SK-MEL-5 (cell line): ENCODE measurements at regions not wholly inside any gene's neighbourhood (a gene's known extent, or its start where the extent isn't known, plus 50 kb on each side); places are given as distances from the start of the nearest gene placed in this dataset.

Source experiments
- DNase-seq: peaks from one replicate; pipeline ENCODE4 v3.0.0-alpha.2; 2016; ENCODE audit warnings: low read depth, low spot score
- in situ Hi-C: cut with HindIII; loops from 2 replicates; pipeline ENCODE4 v1.10.0; 2016; ENCODE audit warnings: low sequenced_read_pairs, high pct_unique_total_duplicates, low pct_unique_long_range_greater_than_20kb

- no peak for DNase-seq
- in situ Hi-C loops, result no loop called here
Observed at GRCh38 chr18:50444539-50444938, 69.7 kb downstream of the SKA1 start.

- no peak for DNase-seq
- in situ Hi-C loops, result no loop called here
Observed at GRCh38 chr18:50446629-50447028, 71.8 kb downstream of the SKA1 start.

GRCh38 chr18:50447102-50447741 is 72.4 kb downstream of the SKA1 start:
- no peak for DNase-seq
- in situ Hi-C loops, result no loop called here

DNA sequence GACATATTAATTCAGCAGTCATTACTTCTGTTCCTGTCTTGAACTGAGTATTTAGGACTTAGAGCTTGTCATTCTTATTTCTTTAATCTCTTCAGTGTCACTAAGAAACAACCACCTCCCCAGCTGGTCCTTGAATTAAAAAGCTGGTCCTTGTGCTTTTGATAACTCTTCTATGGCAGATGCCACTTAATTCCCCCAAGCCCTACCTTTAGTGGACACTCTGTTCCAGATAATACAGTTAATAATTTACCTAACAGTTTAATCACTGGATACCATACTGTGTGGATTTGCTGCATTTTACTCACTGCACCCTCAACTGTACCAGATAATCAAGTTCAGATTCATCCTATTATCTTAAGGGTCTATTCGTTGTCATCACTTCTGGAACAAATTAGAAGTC is 73.1 kb downstream of the SKA1 start:
- in situ Hi-C loops, result no loop called here

DNA sequence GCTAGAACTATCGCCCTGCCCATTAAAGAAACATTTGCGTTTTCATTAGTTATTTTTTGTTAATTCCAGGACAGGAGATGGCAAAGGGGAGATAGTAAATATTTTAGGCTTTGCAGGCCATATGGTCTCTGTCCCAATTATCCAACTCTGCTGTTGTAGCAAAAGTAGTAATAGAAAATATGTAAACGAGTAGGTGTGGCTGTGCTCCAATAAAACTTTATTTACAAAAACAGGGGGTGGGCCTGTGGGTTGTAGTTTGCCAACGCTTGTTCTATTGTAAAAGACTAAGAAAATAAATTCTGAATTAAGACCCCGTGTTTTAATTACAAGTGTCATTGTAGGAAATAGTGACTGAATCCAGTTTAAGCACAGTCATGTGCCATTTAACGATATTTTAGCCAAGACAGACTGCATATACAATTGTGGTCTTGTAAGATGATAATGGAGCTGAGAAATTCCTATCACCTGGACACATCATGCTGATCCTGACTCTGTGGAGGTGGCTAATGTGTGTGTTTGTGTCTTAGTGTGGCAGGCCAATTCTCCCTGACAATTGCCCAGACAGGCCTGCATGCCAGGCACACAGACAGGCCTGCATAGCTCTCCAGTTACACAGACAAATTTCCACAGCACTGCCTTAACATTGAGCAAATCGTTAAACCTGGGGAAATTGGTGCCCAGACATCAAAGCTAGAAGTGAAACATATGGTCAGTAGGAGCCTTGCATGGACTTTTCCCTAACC is 76.4 kb downstream of the SKA1 start:
- in situ Hi-C loops, result no loop called here
- no peak for DNase-seq

More for the DNA sequence above, 73.1 kb downstream of the SKA1 start:
- DNase-seq, result no peak

DNA sequence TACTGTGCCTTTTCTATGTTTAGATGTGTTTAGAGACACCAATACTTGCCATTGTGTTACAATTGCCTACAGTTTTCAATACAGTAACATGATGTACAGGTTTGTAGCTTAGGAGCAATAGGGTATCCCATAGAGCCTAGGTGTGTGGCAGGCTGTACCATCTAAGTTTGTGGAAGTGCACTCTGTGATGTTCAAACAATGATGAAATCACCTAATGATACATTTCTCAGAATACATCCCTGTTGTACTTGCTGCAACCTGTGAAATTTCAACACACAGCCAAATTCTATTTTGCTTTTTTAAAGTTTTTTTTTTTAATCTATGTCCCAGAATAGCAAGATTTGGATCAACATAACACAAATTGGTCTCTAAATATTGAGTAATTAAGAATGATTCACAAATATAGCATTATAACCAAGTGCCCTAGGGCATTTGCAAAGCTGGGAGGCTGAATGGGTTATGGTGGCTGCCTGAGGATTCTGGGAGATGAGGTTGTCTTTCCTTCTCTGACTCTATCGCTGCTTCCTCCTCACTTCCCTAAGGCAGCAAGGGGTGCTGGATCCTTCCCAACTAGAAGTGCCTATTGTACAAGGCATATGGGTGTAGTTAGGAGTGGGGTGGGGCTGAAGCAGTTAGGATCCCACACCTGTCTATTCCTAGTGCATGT is 78.3 kb downstream of the SKA1 start:
- in situ Hi-C loops, result no loop called here
- DNase-seq, result no peak

DNA sequence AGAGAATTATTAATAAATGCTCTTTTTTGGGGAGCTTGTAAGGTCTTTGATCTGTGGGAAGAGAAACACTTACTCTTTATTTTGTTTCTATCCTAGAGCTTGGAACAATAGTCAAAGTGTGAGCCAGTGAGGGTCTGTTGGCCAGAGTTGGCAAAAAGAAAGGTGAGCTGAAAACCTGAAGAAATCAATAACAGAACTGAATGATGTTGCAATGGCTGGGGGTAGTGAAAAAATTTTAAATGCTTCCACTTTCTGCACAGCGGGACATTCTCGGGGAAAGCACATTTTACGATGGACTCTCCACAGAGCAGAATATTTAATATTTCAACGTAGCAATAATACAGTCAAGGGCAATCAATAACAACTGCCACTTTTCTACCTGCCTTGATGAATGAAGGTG is 78.9 kb downstream of the SKA1 start:
- DNase-seq, result no peak
- in situ Hi-C loops, result no loop called here

DNA sequence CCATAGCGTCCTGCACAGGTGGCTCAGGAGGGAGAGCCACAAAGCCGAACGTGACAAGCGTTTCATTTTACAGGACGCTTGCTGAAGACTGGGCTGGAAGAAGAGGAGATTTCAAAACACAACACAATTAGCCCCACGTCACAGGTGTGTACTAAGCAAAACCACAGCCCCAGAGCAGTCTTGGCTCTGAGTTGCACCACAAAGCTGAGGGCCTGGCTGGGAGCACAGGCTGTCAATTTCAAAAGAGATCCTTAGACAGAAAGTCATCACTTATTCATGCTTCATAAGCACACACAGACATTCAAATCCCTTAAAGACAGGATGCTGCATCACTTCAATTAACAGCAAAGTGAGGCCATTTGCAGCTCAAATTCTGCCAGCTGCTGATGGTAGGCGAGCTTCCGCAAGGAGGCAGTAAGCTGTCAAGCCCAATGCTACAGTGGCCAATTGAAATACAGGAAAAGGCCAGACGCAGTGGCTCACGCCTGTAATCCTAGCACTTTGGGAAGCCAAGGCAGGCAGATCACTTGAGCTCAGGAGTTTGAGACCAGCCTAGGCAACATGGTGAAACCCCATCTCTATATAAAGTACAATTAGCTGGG is 79.6 kb downstream of the SKA1 start:
- peak; percentile 40 for DNase-seq
- in situ Hi-C loops, result no loop called here

GRCh38 chr18:50456285-50456684 is 81.4 kb downstream of the SKA1 start:
- in situ Hi-C loops, result no loop called here
- no peak for DNase-seq

- DNase-seq, result no peak
- in situ Hi-C loops, result no loop called here
Observed at GRCh38 chr18:50457639-50458038, 82.8 kb downstream of the SKA1 start.

GRCh38 chr18:50458366-50458765 is 83.5 kb downstream of the SKA1 start:
- DNase-seq, result no peak
- in situ Hi-C loops, result no loop called here

DNA sequence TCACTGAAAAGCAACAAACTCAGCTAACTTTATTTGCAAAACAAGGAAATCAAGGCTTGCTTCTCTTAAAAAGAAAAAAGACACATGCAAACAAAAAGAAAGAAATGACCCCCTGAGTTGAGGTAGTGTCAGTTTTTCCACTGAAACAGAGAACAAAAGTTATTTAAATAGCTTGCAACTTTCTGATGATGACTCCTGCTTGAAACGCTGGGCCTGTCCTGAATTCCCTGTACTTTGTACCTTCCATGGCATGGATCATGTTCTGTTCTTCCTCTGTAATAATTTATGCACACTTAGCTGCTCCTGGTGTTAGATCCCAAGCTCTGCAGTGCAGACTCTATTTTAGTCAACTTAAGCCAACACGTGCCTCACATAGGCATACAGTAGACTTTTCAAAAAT is 84.0 kb downstream of the SKA1 start:
- in situ Hi-C loops, result no loop called here
- DNase-seq, result no peak

- in situ Hi-C loops, result no loop called here
- no peak for DNase-seq
Observed at GRCh38 chr18:50460062-50460461, 85.2 kb downstream of the SKA1 start.

- DNase-seq, result no peak
- in situ Hi-C loops, result no loop called here
Observed at GRCh38 chr18:50460716-50461115, 85.9 kb downstream of the SKA1 start.

DNA sequence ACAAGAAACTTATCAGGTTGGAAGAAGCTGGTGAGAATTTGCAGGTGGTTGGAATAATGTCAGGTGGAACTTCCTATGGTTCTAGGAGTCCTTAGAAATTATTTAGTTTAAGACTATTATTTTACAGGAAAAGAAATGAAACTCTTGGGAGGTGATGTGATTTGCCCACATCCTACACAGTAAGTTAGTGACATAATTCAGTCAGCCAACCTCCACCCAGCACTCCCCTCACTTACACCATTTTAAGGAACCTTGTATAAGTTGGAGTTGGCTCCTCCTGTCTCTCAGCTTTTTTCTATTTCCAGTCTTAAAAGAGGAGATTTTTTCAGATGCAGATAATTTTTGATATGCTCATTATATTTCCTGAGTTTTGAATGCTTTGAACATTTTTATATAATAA is 86.4 kb downstream of the SKA1 start:
- in situ Hi-C loops, result no loop called here

DNA sequence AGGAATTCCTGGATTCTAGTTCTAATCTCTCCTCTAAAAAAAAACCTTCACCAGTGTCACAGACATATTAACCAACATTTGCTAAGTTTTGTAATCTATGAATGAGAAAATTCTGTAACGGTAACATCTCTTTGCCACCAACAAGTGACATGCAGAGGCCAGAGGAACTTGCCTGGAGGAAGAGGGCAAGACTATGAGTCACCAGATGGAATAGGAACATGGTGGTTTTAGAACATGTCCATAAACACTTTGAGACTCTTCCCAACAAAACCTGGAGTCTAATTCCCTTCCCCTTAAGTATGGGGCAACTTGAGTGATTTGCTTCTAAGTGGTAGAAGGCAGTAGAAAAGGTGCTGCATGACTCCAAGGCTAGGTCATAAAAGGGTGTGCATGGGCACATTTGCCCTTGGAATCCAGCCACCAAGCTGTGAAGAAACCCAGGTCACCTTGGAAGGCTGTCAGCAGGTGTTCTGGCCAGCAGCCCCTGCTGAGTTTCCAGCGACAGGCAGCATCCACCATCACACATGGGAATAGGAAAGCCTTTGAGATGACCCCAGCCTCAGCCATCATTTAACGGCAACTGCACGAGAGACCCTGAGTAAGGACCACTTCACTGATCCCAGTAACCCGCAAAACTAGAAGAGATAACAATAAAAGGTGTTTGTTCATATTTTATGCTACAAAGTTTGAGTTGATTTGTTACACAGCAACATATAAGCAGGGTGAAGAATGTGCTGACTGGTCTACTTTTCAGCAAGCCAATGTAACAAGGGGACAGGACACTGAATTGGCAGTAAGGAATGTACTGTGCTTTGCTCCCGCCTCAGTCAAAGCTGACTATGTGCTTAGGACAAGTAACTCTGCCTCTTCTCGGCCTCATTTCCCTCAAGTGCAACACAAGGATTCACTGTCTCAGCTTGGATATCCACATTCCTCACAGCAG is 90.6 kb downstream of the SKA1 start:
- in situ Hi-C loops, result no loop called here
- no peak for DNase-seq

More for the DNA sequence above, 86.4 kb downstream of the SKA1 start:
- no peak for DNase-seq

- no peak for DNase-seq
- in situ Hi-C loops, result no loop called here
Observed at GRCh38 chr18:50466634-50467033, 91.8 kb downstream of the SKA1 start.

GRCh38 chr18:50468807-50469206 is 91.1 kb upstream of the MAPK4 start:
- in situ Hi-C loops, result no loop called here
- no peak for DNase-seq
